Activated CD8-positive, alpha-beta memory T cell treated with anti-CD3 and anti-CD28 coated beads for 36 hours (primary cell): ENCODE measurements at regions not wholly inside any gene's neighbourhood (a gene's known extent, or its start where the extent isn't known, plus 50 kb on each side); places are given as distances from the start of the nearest gene placed in this dataset.

Experiments used
- CTCF ChIA-PET: fragments of 350-600 bp; sonication (Branson Sonifier 250); formaldehyde crosslinking; loops from one replicate; lab custom pipeline; 2021; ENCODE audit warnings: antibody characterized with exemption; lab: Charles Lee
- POLR2A ChIA-PET: fragments of 350-600 bp; sonication (Branson Sonifier 250); formaldehyde crosslinking; loops from one replicate; lab custom pipeline; 2021; ENCODE audit warnings: antibody characterized with exemption; lab: Charles Lee

DNA sequence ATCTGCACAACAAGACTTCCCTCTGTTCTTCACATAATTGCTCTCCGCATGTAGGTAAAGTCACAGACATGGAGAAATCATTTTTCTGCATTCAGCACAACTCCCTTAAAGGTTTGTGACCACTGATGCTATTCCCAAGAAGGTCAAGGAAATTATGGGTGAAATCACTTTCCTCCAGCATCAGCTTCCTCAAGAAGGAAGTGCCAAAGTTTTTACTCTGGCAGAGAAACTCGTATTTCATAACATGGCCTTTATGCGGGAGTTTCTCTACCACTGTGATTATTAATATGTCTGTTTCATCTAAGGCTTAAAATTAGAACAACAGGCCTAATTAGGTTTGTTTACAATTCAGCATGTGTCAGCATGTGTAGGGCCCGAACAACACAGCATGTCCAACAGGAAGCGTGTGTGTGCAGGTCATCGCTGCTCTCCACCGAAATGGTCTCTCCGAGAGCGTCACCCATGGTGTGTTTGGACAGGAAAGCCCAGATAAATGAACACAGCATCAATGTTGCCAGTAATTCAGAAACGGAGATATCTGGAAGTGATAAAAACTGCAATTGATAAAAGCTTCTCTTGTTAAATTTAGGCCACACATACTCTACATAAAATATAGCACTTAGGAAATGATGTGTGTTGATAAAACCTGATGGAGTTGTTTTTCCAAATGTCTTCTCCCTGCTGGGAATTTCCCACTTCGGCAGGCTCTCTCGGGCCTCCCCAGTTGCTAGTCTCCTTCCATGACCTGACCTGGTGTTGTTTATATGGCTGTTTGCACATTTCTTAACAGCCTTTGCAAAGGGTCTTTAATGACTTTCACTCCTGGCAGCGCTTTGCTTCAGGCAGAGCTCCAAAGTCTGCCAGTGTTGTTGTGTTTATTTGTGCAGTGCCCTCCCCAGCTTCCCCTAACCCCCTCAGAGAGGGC is 265.1 kb upstream of the CEP162 start:
- POLR2A ChIA-PET: no interaction called here
- CTCF ChIA-PET: no interaction called here

DNA sequence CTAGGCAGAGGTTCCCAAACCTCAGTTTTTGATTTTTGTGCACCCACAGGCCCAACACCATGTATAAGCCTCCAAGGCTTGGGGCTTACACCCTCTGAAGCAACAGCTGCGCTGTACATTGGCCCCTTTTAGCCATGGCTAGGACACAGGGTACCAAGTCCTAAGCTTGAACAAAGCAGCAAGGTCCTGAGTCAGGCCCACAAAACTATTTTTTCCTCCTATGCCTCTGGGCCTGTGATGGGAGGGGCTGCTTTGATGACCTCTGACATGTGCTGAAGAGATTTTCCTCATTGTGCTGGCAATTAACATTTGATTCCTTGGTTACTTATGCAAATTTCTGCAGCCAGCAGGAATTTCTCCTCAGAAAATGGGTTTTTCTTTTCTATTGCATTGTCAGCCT is 262.2 kb upstream of the CEP162 start:
- POLR2A ChIA-PET: no interaction called here
- CTCF ChIA-PET: no interaction called here

DNA sequence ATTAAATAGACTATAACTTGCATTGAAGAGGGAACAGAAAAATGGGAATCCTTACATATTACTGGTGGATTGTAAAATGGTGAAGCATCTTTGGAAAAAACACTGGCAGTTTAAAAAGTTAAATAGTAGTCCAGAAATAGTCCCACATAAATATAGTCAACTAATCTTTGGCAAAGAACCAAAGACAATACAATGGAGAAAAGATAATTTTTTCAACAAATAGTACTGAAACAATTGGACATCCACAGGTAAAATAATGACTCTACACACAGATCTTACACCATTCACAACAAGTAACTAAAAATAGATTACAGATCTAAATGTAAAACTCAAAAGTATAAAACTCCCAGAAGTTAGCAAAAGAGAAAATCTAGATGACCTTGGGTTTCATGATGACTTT is 259.1 kb upstream of the CEP162 start:
- POLR2A ChIA-PET: no interaction called here

DNA sequence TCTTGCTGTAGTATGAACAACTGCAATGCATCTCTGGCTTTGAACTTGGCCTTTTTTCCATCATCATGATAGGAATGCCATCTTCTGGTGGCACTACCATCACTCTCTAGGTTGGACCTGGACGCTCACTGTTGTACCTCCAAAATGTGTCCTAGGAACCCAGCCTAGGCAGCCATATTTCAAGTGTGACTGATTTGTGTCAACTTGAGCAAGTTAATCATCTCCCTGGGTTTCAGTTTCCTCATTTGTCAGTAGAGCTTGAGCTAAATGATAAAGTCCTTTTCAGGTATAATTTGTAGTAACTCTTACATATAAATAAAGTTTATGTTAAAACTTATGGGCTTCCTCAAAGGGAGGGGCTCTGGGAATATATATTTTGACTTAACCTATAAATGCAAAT is 241.7 kb upstream of the CEP162 start:
- POLR2A ChIA-PET: no interaction called here
- CTCF ChIA-PET: no interaction called here

More for the DNA sequence above, 259.1 kb upstream of the CEP162 start:
- CTCF ChIA-PET: no interaction called here

DNA sequence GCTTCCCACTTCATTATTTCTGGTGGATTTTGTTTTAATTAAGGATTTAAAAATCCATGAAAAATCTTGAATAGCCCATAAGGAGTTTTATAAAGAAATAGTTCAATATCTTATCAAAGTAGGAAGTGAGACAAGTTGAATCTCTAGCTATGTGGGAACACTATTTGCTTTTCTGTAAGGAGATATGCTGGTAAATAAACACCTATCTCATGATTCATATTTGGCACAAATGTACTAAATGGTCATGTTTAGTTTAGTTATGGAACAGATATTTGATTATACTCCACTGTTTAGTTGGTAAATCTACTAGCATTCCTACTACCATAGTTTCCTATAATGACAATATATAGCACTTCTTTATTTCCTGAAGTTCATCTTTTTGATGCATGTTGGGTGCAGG is 239.9 kb upstream of the CEP162 start:
- POLR2A ChIA-PET: no interaction called here

DNA sequence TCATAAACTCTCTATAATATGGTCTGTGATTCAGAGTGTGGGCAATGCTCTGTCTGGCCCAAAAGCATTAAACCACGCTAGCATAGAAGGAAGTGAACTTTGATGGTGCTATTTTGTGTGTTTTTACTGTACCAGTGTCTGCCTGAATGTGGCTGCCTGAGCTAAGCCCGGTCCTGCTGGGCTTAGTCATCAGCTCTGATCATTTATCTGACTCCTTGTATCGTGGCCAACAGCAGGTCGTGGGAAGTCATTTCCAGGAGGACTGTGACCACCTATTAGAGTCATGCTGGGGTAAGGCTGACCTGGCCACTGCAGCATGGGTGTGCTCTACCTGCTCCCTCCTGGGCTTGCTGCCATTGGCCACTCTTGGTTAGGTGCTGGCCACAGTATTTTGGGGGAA is 239.1 kb upstream of the CEP162 start:
- POLR2A ChIA-PET: no interaction called here
- CTCF ChIA-PET: no interaction called here

More for the DNA sequence above, 239.9 kb upstream of the CEP162 start:
- CTCF ChIA-PET: no interaction called here

DNA sequence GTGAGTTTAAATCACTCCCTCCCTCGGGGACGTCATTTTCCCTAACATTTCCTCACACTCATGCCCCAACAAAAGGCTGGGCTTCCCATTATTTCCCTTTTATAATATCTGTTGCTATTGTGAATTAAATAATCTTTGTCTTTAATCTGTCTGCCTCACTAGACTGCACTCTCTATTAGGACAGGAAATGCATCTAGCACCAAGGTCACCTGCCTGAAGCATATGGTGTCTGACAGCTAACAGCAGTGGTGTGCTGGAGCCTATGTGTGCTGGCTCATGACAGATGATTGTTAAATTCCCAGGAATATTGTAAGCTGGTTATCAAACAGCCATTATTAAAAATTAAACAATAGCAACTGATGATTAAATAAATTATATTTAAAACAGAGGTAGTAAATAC is 237.0 kb upstream of the CEP162 start:
- ChIA-PET CTCF (no interaction called here), POLR2A (no interaction called here)

DNA sequence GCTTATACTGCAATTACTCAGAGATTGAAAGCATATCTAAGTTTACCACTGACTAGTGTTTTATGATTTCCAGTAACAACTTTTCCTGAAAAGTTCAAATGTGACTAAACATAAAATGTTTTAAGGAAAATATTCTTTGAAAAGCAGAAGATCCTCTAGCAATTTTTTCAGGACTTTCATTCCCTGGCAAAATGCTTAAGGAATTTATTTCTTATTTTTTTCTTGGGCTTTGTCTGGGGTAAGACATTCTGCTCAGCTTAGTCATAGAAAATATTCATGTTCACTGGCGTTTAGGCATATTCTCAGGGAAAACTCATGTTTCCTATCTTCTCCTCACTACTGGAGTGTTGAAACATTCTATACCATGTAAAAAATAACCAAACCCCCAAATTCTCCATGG is 235.3 kb upstream of the CEP162 start:
- POLR2A ChIA-PET: no interaction called here
- CTCF ChIA-PET: no interaction called here

DNA sequence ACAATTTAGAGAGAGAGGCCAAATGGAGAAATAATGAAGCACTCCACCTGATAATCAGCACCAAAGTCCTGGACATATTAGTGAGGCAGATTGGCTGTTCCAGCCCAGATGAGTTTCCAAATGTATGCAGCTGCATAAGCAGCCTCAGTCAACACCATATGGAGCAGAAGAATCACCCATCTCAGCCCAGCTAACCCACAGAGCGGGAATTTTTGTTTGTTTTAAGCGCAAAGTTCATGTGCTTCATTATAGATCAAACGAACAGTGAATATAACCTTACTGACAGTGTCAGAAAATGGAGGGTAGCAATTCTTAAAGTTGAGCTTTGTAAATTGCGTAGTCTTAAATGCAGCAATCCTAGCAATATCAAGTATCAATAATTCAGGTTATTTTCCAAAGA is 234.0 kb upstream of the CEP162 start:
- POLR2A ChIA-PET: no interaction called here
- CTCF ChIA-PET: no interaction called here

DNA sequence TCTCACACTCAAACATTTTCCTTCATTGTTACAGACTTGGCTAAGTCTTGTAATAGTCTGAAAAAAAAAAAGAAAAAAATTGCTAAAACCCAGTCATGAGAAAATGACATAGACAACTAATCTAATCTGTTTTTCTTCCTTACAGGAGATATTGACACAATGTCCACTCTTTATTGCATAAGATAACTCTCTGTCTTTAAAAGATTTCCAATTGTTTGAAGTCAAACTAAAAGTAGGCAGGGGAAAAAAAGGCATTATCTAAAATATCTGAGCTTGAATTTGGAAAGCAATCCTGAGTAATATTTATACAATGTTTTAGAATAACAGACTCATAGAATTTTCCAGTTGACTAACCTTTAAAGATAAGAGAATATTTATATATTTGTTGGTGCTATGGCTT is 233.0 kb upstream of the CEP162 start:
- POLR2A ChIA-PET: no interaction called here
- CTCF ChIA-PET: no interaction called here

DNA sequence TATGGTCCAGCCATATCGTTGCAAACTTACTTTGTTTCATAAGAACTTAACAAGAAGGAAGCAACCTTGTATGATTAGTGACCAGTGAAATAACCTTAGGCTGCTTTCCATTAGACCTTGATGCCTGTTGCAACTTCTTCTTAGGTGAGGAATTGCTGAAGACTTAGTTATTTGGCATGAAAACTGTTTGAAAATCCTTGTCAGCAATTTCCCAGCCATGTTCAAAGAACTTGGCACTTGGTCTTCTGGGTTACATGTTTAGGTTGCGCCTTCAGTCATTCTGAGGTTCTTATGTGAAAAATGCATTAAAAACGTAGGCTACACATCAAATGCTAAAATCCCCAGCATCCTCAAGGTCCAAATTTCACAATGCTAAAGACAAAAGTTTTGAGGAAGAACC is 232.0 kb upstream of the CEP162 start:
- ChIA-PET POLR2A (no interaction called here), CTCF (no interaction called here)

DNA sequence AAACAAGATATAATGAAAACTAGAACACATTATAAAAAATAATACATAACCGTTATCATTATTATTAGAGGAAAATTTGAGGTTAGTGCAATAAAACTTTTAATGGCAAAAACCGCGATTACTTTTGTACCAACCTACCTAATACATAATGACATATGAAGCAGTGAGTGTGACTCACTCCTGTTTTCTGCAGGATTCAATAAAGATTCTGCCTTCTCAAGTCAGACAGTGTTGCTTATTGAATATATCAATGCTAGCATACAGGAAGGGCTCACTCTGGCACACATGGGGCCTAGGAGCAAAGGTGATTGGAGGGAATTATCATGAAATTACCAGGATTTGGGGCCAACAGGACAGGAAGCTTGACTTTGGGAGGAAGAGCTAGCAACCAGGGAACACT is 230.8 kb upstream of the CEP162 start:
- ChIA-PET CTCF (no interaction called here), POLR2A (no interaction called here)

DNA sequence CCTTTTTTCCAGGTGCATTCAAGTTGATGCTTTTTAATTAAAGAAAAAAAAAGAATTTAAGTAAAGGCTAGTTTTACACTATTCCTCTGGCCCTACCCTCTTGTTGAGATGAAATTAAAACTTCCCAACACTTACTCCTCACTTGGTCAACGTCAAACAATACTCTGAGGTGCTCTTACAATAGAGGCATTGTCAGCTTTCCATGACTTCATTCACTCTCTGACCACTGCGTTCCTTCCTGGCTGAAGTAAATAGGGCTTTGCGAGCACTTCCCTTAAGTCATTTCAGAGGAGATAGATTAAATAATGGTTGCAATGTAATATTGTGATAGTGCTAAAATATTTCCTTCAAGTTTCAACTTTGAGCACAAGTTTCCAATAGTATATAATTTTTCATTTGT is 229.8 kb upstream of the CEP162 start:
- POLR2A ChIA-PET: no interaction called here

DNA sequence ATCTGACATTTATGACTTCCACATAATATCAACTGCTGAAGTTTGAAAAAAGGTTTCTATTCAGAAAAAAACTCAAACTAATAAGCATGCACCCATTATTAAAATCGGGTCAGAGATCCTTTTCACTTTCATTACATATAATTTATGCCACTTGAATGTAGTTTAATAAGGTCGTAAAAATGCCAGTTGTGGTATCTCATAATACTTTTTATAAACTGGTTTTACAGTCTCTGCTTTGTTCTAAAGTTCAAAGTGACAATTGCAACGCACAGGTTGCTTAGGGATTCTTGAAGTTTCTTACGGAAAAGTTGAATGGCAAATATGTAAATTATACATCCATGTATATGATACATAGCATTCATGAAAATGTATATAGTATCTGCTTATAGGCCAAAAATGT is 229.4 kb upstream of the CEP162 start:
- CTCF ChIA-PET: no interaction called here
- POLR2A ChIA-PET: no interaction called here

More for the DNA sequence above, 229.8 kb upstream of the CEP162 start:
- CTCF ChIA-PET: no interaction called here

DNA sequence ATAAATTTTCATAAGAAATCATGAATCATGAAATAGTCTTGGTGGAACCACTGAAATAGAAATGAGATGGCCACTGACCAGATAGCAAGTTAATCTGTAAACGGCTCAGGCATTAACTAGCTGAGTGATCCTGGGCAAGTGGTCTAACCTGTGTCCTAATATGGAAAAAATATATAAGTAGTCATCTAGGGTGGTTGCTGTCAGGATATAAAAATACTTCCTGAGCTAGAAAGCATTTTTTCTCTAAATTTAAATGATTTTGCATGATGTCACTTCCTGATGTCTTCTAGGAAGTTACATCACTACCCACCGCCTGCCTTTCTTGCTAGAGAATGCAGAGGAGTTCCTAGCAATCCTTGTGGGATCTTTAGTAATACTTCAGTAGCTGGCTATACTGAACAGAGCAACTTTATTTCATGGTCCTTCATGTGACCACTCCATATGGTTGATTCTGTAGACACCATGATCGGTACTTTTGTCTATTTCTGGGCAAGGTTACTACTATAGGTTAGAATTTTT is 228.1 kb upstream of the CEP162 start:
- CTCF ChIA-PET: no interaction called here
- POLR2A ChIA-PET: no interaction called here

DNA sequence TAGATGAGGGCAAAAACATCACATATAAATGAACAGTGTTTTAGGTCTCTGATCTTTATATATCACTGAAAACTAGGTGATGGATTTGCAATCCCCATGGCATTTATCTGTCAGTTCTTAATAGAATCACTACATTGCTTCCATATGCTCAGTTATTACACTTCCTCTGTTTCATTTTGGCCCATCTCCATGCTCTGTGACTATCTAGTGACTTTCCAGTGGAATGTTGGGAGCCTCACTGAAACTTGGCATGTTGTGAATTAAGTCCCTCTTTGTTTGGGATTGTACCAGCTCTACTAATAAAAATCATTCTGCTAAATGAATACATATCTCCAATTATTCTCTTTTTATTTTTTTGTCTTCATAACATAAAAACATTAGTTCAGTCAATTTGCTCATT is 226.1 kb upstream of the CEP162 start:
- ChIA-PET CTCF (no interaction called here), POLR2A (no interaction called here)

DNA sequence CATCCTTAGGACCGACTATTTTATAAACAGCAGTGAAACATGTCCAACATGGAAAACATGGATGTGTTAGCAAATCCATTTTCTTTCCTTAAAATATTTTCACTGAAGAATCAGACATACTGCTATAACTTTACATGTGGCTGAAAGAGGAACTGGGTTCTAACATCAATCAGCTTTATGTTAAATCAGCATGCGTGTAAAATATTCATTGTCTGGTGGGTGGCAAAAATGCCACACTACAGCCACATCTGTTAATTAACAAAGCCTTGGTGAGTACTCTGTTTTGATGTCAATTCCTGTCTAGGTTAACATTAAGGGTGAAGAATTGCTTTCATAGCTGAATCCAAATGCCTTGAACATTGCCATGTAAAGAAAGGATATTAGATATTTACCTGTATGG is 222.6 kb upstream of the CEP162 start:
- ChIA-PET POLR2A (no interaction called here), CTCF (no interaction called here)

DNA sequence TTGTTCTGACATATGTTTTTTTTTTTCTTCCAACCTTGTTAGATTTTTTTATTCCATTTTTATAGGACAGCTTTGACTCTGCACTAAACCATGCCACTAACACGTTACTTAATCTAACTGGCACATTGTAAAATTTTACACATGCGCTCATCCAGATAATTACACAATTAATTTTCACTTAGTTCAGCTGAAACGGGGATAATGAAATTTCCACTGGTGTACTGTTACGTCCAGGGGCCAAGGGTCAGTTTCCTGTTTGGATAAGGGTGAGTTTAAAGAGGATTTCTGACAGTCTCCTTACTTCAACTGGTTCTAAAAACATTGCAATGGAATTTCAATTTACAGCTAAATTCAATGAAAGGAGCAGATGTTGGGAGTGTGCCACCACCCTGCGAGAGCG is 221.8 kb upstream of the CEP162 start:
- ChIA-PET POLR2A (no interaction called here), CTCF (no interaction called here)

DNA sequence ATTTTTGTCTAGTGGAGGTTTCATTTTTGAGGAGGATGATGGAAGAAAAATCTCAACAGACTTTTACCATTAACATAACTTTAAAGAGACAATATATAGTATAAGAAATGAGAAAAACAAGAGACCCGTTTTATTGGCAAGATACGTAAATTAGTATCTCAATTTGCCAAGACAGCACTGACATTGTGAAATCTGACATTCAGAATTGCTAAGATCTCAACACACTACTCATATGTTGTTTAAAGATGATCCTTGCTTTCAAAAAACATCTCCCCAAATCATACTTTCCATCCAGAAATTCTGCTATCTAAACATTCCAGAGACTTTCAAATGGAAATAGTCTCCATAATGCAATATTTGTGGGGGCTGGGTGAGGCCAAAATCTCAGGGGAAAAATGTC is 220.9 kb upstream of the CEP162 start:
- POLR2A ChIA-PET: no interaction called here
- CTCF ChIA-PET: no interaction called here

DNA sequence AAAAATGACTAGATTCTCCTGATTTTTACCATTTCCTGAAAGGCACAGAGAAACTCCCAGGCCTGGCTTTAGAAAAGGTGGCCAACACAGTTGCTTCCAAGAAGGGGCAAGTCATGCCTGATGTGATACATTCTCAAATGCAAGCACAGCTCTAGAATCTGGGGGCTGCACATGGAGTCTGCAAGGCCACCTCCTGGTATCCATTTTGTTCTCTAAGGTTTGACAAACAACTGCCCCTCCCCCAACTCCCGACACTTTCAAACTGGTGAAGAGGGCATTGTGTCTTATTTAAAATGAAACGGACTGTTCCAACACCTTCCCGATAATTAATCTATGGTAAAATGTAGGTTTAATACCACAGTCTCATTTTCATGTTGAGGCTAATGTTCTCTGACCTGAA is 220.2 kb upstream of the CEP162 start:
- ChIA-PET CTCF (no interaction called here), POLR2A (no interaction called here)

DNA sequence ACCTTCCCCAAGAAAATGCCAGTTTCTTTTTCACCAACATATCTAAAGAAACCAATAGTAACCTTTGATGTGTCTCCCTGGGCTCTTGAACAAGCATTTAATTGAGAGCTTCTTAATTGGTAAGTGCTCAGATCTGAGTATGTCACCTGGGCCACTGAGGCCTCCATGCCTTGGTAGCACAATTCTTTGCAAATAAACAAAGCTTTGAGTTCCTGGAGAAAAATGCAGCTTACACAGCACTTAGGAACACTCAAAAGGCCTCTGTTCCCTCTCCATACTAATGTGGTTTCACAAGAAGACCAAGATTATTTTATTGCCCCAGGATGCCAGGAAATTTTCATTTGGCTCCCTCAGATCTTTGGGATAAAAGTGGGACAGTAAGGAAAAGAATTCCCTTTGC is 217.6 kb upstream of the CEP162 start:
- POLR2A ChIA-PET: no interaction called here

DNA sequence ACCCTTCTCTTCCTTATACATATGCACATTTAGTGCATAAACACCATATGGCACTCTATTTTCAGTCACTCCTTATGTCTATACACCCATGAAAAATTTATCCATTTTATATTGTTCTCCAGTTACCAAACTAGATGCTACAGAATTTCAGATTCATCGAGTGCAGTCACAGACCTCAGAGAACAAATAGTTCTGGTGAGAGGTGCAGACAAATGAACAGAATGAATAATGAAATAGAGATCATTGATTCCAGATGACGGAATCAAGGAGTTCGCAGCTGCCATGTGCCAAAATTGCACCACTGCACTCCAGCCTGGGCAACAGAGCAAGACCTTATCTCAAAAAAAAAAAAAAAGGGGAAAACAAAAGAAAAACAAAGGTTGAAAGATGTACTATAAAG is 214.8 kb upstream of the CEP162 start:
- ChIA-PET CTCF (no interaction called here), POLR2A (no interaction called here)

More for the DNA sequence above, 217.6 kb upstream of the CEP162 start:
- CTCF ChIA-PET: no interaction called here
